H9 (cell line): ENCODE measurements at regions not wholly inside any gene's neighbourhood (a gene's known extent, or its start where the extent isn't known, plus 50 kb on each side); places are given as distances from the start of the nearest gene placed in this dataset.
"Not testable (repeated sequence)": the region's sequence is repeated elsewhere in the genome, so short reads cannot be mapped to it uniquely, and the experiment has no call there.

Experiments
- DNase-seq: peaks from one replicate; pipeline ENCODE4 v3.0.0-alpha.2; 2017
- H2AFZ ChIP-seq: one replicate; pipeline ENCODE4 v1.6.1; 2013; ENCODE audit warnings: mild to moderate bottlenecking, low read length, control low read depth, moderate library complexity
- H2AK5ac ChIP-seq: 2 replicates; pipeline ENCODE4 v1.6.1; 2013; ENCODE audit warnings: low read length, control low read depth, mixed read lengths; ENCODE audit not compliant: insufficient read length
- H2BK120ac ChIP-seq: one replicate; pipeline ENCODE4 v1.6.1; 2013; ENCODE audit warnings: low read depth, mild to moderate bottlenecking, low read length, control low read depth, inconsistent platforms; ENCODE audit not compliant: poor library complexity, severe bottlenecking
- H2BK12ac ChIP-seq: 2 replicates; pipeline ENCODE4 v1.6.1; 2013; ENCODE audit warnings: low read length, control low read depth, mixed read lengths, low read depth; ENCODE audit not compliant: insufficient read length
- H2BK15ac ChIP-seq: 2 replicates; pipeline ENCODE4 v1.6.1; 2013; ENCODE audit warnings: low read depth, low read length, control low read depth
- H2BK20ac ChIP-seq: one replicate; pipeline ENCODE4 v1.6.1; 2013; ENCODE audit warnings: low read depth, mild to moderate bottlenecking, low read length, control low read depth, inconsistent platforms; ENCODE audit not compliant: poor library complexity, severe bottlenecking
- H2BK5ac ChIP-seq: 2 replicates; pipeline ENCODE4 v1.6.1; 2013; ENCODE audit warnings: low read length, control low read depth, mixed read lengths; ENCODE audit not compliant: insufficient read length
- H3K14ac ChIP-seq: 2 replicates; pipeline ENCODE4 v1.6.1; 2013; ENCODE audit warnings: low read length, control low read depth; ENCODE audit not compliant: insufficient read depth
- H3K18ac ChIP-seq: 2 replicates; pipeline ENCODE4 v1.6.1; 2013; ENCODE audit warnings: low read depth, mild to moderate bottlenecking, mixed read lengths, low read length, control low read depth; ENCODE audit not compliant: insufficient read length
- H3K23ac ChIP-seq: 2 replicates; pipeline ENCODE4 v1.6.1; 2013; ENCODE audit warnings: low read length, control low read depth, mixed read lengths, low read depth; ENCODE audit not compliant: insufficient read length
- H3K23me2 ChIP-seq: 2 replicates; pipeline ENCODE4 v1.6.1; 2013; ENCODE audit warnings: low read depth, mild to moderate bottlenecking, mixed read lengths, low read length, control low read depth; ENCODE audit not compliant: insufficient read length, poor library complexity, severe bottlenecking
- H3K27ac ChIP-seq: 2 replicates; pipeline ENCODE4 v1.5.1; 2013; ENCODE audit warnings: low read length, control low read depth, mixed read lengths, low read depth; ENCODE audit not compliant: insufficient read length
- H3K27me3 ChIP-seq: 2 replicates; pipeline ENCODE4 v1.6.1; 2013; ENCODE audit warnings: low read length, control low read depth, inconsistent platforms; ENCODE audit not compliant: insufficient read depth
- H3K4ac ChIP-seq: 2 replicates; pipeline ENCODE4 v1.6.1; 2013; ENCODE audit warnings: low read depth, mild to moderate bottlenecking, control low read depth, inconsistent platforms, low read length, moderate library complexity
- H3K4me1 ChIP-seq: 2 replicates; pipeline ENCODE4 v1.6.1; 2013; ENCODE audit warnings: low read length, control low read depth, inconsistent platforms; ENCODE audit not compliant: insufficient read depth
- H3K4me2 ChIP-seq: 2 replicates; pipeline ENCODE4 v1.6.1; 2013; ENCODE audit warnings: low read length, control low read depth, mixed read lengths; ENCODE audit not compliant: insufficient read length, insufficient read depth
- H3K56ac ChIP-seq: 2 replicates; pipeline ENCODE4 v1.6.1; 2013; ENCODE audit warnings: low read depth, mild to moderate bottlenecking, mixed read lengths, low read length, control low read depth; ENCODE audit not compliant: insufficient read length
- H3K79me1 ChIP-seq: 2 replicates; pipeline ENCODE4 v1.6.1; 2013; ENCODE audit warnings: low read depth, mild to moderate bottlenecking, moderate library complexity, low read length, control low read depth, inconsistent platforms; ENCODE audit not compliant: insufficient read depth, poor library complexity, severe bottlenecking
- H3K79me2 ChIP-seq: 2 replicates; pipeline ENCODE4 v1.6.1; 2013; ENCODE audit warnings: low read length, control low read depth, inconsistent platforms; ENCODE audit not compliant: insufficient read depth
- H3K9ac ChIP-seq: 2 replicates; pipeline ENCODE4 v1.6.1; 2013; ENCODE audit warnings: low read length, control low read depth, mixed read lengths; ENCODE audit not compliant: insufficient read length; ENCODE audit errors: extremely low read depth
- H3K9me3 ChIP-seq: one replicate; pipeline ENCODE4 v1.6.1; 2013; ENCODE audit warnings: low read depth, low read length, inconsistent platforms; ENCODE audit not compliant: control insufficient read depth
- H3T11ph ChIP-seq: one replicate; pipeline ENCODE4 v1.6.1; 2013; ENCODE audit warnings: mild to moderate bottlenecking, low read length, control low read depth, inconsistent platforms
- H4K20me1 ChIP-seq: one replicate; pipeline ENCODE4 v1.6.1; 2013; ENCODE audit not compliant: control insufficient read depth, insufficient read length, insufficient read depth
- H4K5ac ChIP-seq: 2 replicates; pipeline ENCODE4 v1.6.1; 2013; ENCODE audit warnings: low read depth, mild to moderate bottlenecking, mixed read lengths, low read length, control low read depth; ENCODE audit not compliant: insufficient read length
- H4K8ac ChIP-seq: replicated peaks from 2 replicates; pipeline ENCODE4 v1.6.1; 2013; ENCODE audit warnings: low read length, control low read depth, mixed read lengths, low read depth; ENCODE audit not compliant: insufficient read length
- H4K91ac ChIP-seq: 2 replicates; pipeline ENCODE4 v1.6.1; 2013; ENCODE audit warnings: low read depth, mild to moderate bottlenecking, moderate library complexity, mixed read lengths, low read length, control low read depth; ENCODE audit not compliant: insufficient read length
- H3K27ac Mint-ChIP-seq, 3 experiments: 2 replicates in 2 of 3; 3 replicates in 1 of 3; pipeline ENCODE4 v1.8.0; 2020 to 2021; ENCODE audit warnings: mixed read lengths in 3 of 3, mild to moderate bottlenecking in 1 of 3, moderate library complexity in 1 of 3
- H3K27me3 Mint-ChIP-seq: 2 replicates; pipeline ENCODE4 v1.8.0; 2021; ENCODE audit warnings: low read depth, mild to moderate bottlenecking, moderate library complexity, mixed read lengths
- H3K36me3 Mint-ChIP-seq, 3 experiments: 2 replicates in 2 of 3; 3 replicates in 1 of 3; pipeline ENCODE4 v1.8.0; 2020 to 2021; ENCODE audit warnings: low read depth in 3 of 3, mixed read lengths in 3 of 3; ENCODE audit not compliant: insufficient read depth in 1 of 3
- H3K4me1 Mint-ChIP-seq, 2 experiments: 2 replicates each; pipeline ENCODE4 v1.8.0; 2020; ENCODE audit warnings: mixed read lengths in 2 of 2
- H3K4me3 Mint-ChIP-seq, 2 experiments: 2 replicates in 1 of 2; 3 replicates in 1 of 2; pipeline ENCODE4 v1.8.0; 2020 to 2021; ENCODE audit warnings: mild to moderate bottlenecking in 2 of 2, mixed read lengths in 2 of 2, moderate library complexity in 1 of 2
- H3K9me3 Mint-ChIP-seq, 2 experiments: 2 replicates in 1 of 2; 3 replicates in 1 of 2; pipeline ENCODE4 v1.8.0; 2020; ENCODE audit warnings: mild to moderate bottlenecking in 2 of 2, mixed read lengths in 2 of 2, moderate library complexity in 1 of 2
- CTCF ChIP-seq: fragments of 200-600 bp; sonication (generic); conservative IDR thresholded peaks from 3 replicates; pipeline ENCODE4 v1.8.0; 2021; ENCODE audit warnings: antibody characterized with exemption, mild to moderate bottlenecking
- WGBS: extraction: QIAGEN DNeasy Blood & Tissue Kit; methylation state at CpG from one replicate; pipeline ENCODE4 v1.1.7; 2013; ENCODE audit warnings: missing lambda C conversion rate, low lambda C conversion rate, mixed read lengths; ENCODE audit not compliant: insufficient read length; ENCODE audit errors: extremely low coverage; 5-methylcytosine and 5-hydroxymethylcytosine counted together

GRCh38 chr15:62656071-62656470 lies 386.5 kb upstream of the TPM1 start:
- Histone ChIP-seq H3K18ac (no peak overlapping the region), H4K5ac (no peak overlapping the region), H2BK12ac (no peak overlapping the region), H3K23me2 (no peaks in the 10 kb centered on the region), H3K23ac (no peak overlapping the region), H3K79me1 (no peaks in the 10 kb centered on the region), H3K4ac (no peak overlapping the region), H2AK5ac (no peak overlapping the region), H3K9me3 (no peaks in the 10 kb centered on the region), H4K20me1 (no peaks in the 10 kb centered on the region), H2BK15ac (no peak overlapping the region), H3K4me1 (no peaks in the 10 kb centered on the region), H2AFZ (no peak overlapping the region), H3K27ac (no peak overlapping the region), H3K14ac (no peak overlapping the region), H3K4me2 (no peak overlapping the region), H3K27me3 (no peaks in the 10 kb centered on the region), H3K79me2 (no peaks in the 10 kb centered on the region), H3K56ac (no peak overlapping the region), H2BK5ac (no peak overlapping the region), H3T11ph (no peak overlapping the region), H3K9ac (no peak overlapping the region), H2BK20ac (no peak overlapping the region), H4K91ac (no peak overlapping the region), H2BK120ac (no peak overlapping the region), H4K8ac (no peak overlapping the region)
- no peak for DNase-seq
- no peak for TF ChIP-seq CTCF
- Mint-ChIP-seq H3K9me3 (no peaks in the 10 kb centered on the region), H3K36me3 (peaks cover 8 to 10% (median 10%) of the 10 kb centered on the region in 3 experiments; a peak in 6 of 7 replicates), H3K27me3 (no peaks in the 10 kb centered on the region), H3K4me3 (no peak overlapping the region), H3K27ac (no peak overlapping the region), H3K4me1 (no peaks in the 10 kb centered on the region)
- WGBS, result no CpG with 5 or more reads among the region's 10 CpGs

GRCh38 chr15:62657501-62657900 lies 385.0 kb upstream of the TPM1 start:
- no CpG with 5 or more reads among the region's 7 CpGs for WGBS
- H3K27ac ChIP-seq, H2AK5ac ChIP-seq, H3K9ac ChIP-seq, H3K56ac ChIP-seq, H3T11ph ChIP-seq, H2BK20ac ChIP-seq, H3K4me2 ChIP-seq, H4K91ac ChIP-seq, H2BK120ac ChIP-seq, H3K79me2 ChIP-seq, H4K5ac ChIP-seq, H2AFZ ChIP-seq, H2BK12ac ChIP-seq, DNase-seq, H2BK5ac ChIP-seq, H2BK15ac ChIP-seq, H3K27ac Mint-ChIP-seq, H3K4me1 ChIP-seq, H3K4me1 Mint-ChIP-seq, H3K79me1 ChIP-seq, H3K27me3 ChIP-seq, H3K23me2 ChIP-seq, H3K18ac ChIP-seq, H3K9me3 ChIP-seq, H3K9me3 Mint-ChIP-seq, H3K14ac ChIP-seq, H4K8ac ChIP-seq, H3K27me3 Mint-ChIP-seq, H3K23ac ChIP-seq, H3K4me3 Mint-ChIP-seq, H4K20me1 ChIP-seq, H3K4ac ChIP-seq: not testable (repeated sequence)
- peaks cover 8 to 10% (median 8%) of the 10 kb centered on the region in 3 experiments; a peak in 6 of 7 replicates for H3K36me3 Mint-ChIP-seq
